ENCODE measurements at regions not wholly inside any gene's neighbourhood (a gene's known extent, or its start where the extent isn't known, plus 50 kb on each side); places are given as distances from the start of the nearest gene placed in this dataset.

DNA sequence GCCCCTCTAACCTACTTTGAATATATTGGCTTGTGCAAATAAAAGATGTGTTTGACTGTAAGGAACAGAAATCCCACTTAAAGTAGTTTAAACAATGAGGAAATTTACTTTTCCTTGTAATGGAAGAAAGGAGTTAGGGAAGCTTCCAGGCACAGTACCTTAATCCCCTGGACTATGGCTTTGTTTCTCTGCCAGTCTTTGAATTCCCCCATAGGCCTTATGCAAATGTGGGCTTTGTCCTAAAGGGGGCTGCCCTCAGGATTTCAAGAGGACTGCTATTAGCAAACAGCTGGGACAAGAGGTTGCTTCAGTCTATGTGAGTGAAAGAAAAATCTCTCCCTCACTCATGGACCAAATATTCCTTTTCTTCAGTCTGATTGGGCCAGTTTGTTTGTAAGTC lies 255.1 kb upstream of the THSD7B start:
- H3K27ac ChIP-seq (ENCODE audit: low read depth, low read length, poor library complexity, severe bottlenecking) = no peak overlapping the region
- H3K36me3 ChIP-seq (ENCODE audit: insufficient read depth, low read length) = no peaks in the 10 kb centered on the region
- no peaks in the 10 kb centered on the region for H3K9me2 ChIP-seq (ENCODE audit: low read depth, low read length)
- H3K4me3 ChIP-seq (ENCODE audit: low read depth, low read length, poor library complexity, severe bottlenecking) = no peak overlapping the region
- no peaks in the 10 kb centered on the region for H3K9me3 ChIP-seq (ENCODE audit: low read length)
- H2AFZ ChIP-seq (ENCODE audit: low read length) = no peak overlapping the region
- no peaks in the 10 kb centered on the region for H3K4me1 ChIP-seq (ENCODE audit: insufficient read depth, low read length, severe bottlenecking)
- H3K79me2 ChIP-seq (ENCODE audit: insufficient read depth, low read length) = no peaks in the 10 kb centered on the region
- H4K20me1 ChIP-seq (ENCODE audit: insufficient read depth, low read length) = no peaks in the 10 kb centered on the region
- H3K27me3 ChIP-seq (ENCODE audit: insufficient read depth, low read length) = no peaks in the 10 kb centered on the region
- no peak overlapping the region for H3K4me2 ChIP-seq (ENCODE audit: low read length)
- no peaks in the 10 kb centered on the region for H3F3A ChIP-seq (ENCODE audit: insufficient read depth, low read length)
- H3K9ac ChIP-seq (ENCODE audit: low read length) = no peak overlapping the region
- no peak for TF ChIP-seq EZH2 (IDR thresholded peaks at IDR 0.05; ENCODE audit: borderline replicate concordance, low read length)
- no peak for TF ChIP-seq CTCF (IDR thresholded peaks at IDR 0.05; ENCODE audit: low read length)

- no peak overlapping the region for H3K4me3 ChIP-seq (ENCODE audit: low read depth, low read length, poor library complexity, severe bottlenecking)
- no peak overlapping the region for H3K4me2 ChIP-seq (ENCODE audit: low read length)
- H3K9me2 ChIP-seq (ENCODE audit: low read depth, low read length) = no peaks in the 10 kb centered on the region
- no peak overlapping the region for H3K27ac ChIP-seq (ENCODE audit: low read depth, low read length, poor library complexity, severe bottlenecking)
- H3F3A ChIP-seq (ENCODE audit: insufficient read depth, low read length) = no peaks in the 10 kb centered on the region
- H3K9me3 ChIP-seq (ENCODE audit: low read length) = no peaks in the 10 kb centered on the region
- H3K4me1 ChIP-seq (ENCODE audit: insufficient read depth, low read length, severe bottlenecking) = no peaks in the 10 kb centered on the region
- no peaks in the 10 kb centered on the region for H3K36me3 ChIP-seq (ENCODE audit: insufficient read depth, low read length)
- H2AFZ ChIP-seq (ENCODE audit: low read length) = no peak overlapping the region
- H3K9ac ChIP-seq (ENCODE audit: low read length) = no peak overlapping the region
- no peaks in the 10 kb centered on the region for H3K27me3 ChIP-seq (ENCODE audit: insufficient read depth, low read length)
- no peak for TF ChIP-seq CTCF (IDR thresholded peaks at IDR 0.05; ENCODE audit: low read length)
- H3K79me2 ChIP-seq (ENCODE audit: insufficient read depth, low read length) = no peaks in the 10 kb centered on the region
- no peaks in the 10 kb centered on the region for H4K20me1 ChIP-seq (ENCODE audit: insufficient read depth, low read length)
Observed at GRCh38 chr2:136505462-136505861, 259.9 kb upstream of the THSD7B start.

- no peaks in the 10 kb centered on the region for H3K27me3 ChIP-seq (ENCODE audit: insufficient read depth, low read length)
- no peak overlapping the region for H3K27ac ChIP-seq (ENCODE audit: low read depth, low read length, poor library complexity, severe bottlenecking)
- no peak overlapping the region for H3K4me2 ChIP-seq (ENCODE audit: low read length)
- no peaks in the 10 kb centered on the region for H3K36me3 ChIP-seq (ENCODE audit: insufficient read depth, low read length)
- no peaks in the 10 kb centered on the region for H3K9me3 ChIP-seq (ENCODE audit: low read length)
- H3K4me1 ChIP-seq (ENCODE audit: insufficient read depth, low read length, severe bottlenecking) = no peaks in the 10 kb centered on the region
- H3K79me2 ChIP-seq (ENCODE audit: insufficient read depth, low read length) = no peaks in the 10 kb centered on the region
- TF ChIP-seq CTCF (IDR thresholded peaks at IDR 0.05; ENCODE audit: low read length) (no peak), EZH2 (IDR thresholded peaks at IDR 0.05; ENCODE audit: borderline replicate concordance, low read length) (no peak)
- H3K9ac ChIP-seq (ENCODE audit: low read length) = no peak overlapping the region
- no peak overlapping the region for H3K4me3 ChIP-seq (ENCODE audit: low read depth, low read length, poor library complexity, severe bottlenecking)
- no peaks in the 10 kb centered on the region for H3F3A ChIP-seq (ENCODE audit: insufficient read depth, low read length)
- no peaks in the 10 kb centered on the region for H4K20me1 ChIP-seq (ENCODE audit: insufficient read depth, low read length)
- H2AFZ ChIP-seq (ENCODE audit: low read length) = no peak overlapping the region
- no peaks in the 10 kb centered on the region for H3K9me2 ChIP-seq (ENCODE audit: low read depth, low read length)
Observed at GRCh38 chr2:136502660-136503059, 262.7 kb upstream of the THSD7B start.
